Hepatocyte (in vitro differentiated cells): ENCODE measurements at regions not wholly inside any gene's neighbourhood (a gene's known extent, or its start where the extent isn't known, plus 50 kb on each side); places are given as distances from the start of the nearest gene placed in this dataset.

Source experiments
- CTCF ChIP-seq: fragments of 200-600 bp; sonication (generic); IDR thresholded peaks from 2 replicates; pipeline ENCODE4 v1.5.1; 2016; ENCODE audit warnings: antibody characterized with exemption, mild to moderate bottlenecking; ENCODE audit not compliant: poor library complexity
- EZH2 ChIP-seq: fragments of 200-600 bp; sonication (generic); IDR thresholded peaks from 2 replicates; pipeline ENCODE4 v1.6.1; 2016; ENCODE audit warnings: antibody characterized with exemption, mild to moderate bottlenecking, borderline replicate concordance
- EZH2phosphoT487 ChIP-seq: fragments of 200-600 bp; sonication (generic); IDR thresholded peaks from one replicate; pipeline ENCODE4 v1.6.1; 2018; ENCODE audit warnings: antibody characterized with exemption, mild to moderate bottlenecking, low read depth, moderate library complexity; ENCODE audit not compliant: unreplicated experiment, severe bottlenecking

- no peak for TF ChIP-seq CTCF
- no peak for TF ChIP-seq EZH2
- TF ChIP-seq EZH2phosphoT487: no peak
These were observed 205.5 kb downstream of the PRR32 start for GRCh38 chrX:127025013-127025412.
